Stimulated activated CD8-positive, alpha-beta memory T cell treated with anti-CD3 and anti-CD28 coated beads, Interleukin-4, amount 100 ng/mL, for 48 hours (primary cell): ENCODE measurements at regions not wholly inside any gene's neighbourhood (a gene's known extent, or its start where the extent isn't known, plus 50 kb on each side); places are given as distances from the start of the nearest gene placed in this dataset.
A peak's percentile ranks its signal among the peaks of the same experiment; 100 is the strongest.
"Not testable (repeated sequence)": the region's sequence is repeated elsewhere in the genome, so short reads cannot be mapped to it uniquely, and the experiment has no call there.

Experiments
- DNase-seq: peaks from one replicate; pipeline ENCODE4 v3.0.0-alpha.2; 2020

DNA sequence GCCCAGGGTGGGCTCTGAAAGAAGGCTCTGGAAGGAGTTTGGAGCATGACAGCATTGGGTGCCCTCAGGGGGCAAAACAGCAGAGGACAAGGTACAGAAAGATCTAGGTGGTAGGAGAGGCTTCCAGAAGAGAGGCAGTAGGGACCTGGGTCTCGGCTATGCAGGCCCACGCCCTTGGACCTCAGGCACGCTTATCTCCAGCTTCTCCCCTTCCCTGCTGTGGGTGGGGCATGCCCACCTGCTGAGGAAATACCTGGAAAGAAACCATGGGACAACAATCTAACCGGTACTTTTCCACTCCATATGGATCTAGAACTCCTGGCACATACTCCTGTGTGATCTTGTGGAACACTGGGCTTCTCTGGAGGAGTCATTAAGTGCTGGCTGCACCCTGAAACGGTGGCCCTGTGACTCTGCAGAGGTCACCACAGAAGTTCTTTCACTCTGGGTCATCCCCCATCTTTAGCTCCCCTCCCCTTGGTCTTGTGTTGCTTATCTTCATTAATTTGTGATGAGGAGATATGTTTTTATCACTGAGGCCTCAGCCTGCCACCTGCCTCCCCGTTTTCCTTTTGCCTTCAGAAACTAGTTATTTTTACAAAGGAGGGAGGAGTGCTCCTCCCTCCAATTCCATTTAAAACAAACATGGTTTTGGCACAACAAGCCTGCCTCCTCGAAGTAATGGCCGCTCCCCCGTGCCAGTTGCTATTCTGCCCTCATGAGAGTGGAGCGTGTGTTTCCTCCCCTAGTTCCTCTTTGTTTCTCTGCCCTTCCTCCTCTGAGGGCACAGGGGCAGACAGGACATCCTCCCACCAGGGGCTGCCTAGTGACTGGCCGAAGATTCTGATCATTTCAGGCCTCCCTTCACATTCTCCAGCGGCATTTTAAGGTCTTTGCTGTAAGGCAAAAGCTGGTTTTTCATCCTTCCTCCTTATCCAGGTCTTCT, 78.0 kb upstream of the ATP5PO start:
- DNase-seq, result no peak

DNA sequence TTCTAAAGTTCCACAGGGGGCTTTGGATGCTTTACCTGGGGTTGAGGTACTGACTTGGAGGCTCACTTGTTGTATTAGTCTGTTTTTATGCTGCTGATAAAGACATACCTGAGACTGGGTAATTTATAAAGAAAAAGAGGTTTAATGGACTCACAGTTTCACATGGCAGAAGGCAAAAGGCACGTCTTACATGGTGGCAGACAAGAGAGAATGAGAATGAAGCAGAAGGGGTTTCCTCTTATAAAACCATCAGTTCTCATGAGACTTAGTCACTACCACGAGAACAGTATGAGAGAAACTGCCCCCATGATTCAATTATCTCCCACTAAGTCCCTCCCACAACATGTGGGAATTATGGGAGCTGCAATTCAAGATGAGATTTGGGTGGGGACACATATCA, 76.8 kb upstream of the ATP5PO start:
- not testable (repeated sequence) for DNase-seq

DNA sequence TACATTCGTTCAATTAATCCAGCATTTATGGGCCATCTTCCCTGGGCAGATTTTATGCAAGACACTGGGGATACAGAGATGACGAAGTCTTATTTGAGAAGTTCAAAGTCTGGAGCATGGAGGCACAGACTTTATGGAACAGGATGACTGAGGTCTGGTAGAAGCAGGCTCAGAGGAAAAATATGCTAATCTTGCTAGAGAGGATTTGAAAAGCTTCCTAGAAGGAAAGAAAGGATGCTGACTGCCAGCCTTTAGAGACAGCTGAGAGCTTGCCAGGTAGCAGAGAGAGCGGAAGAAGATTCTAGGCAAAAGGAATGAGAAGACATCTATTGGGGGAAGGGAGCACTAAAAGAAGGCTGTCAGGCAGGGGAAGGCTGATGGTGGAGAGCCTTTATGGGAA, 75.5 kb upstream of the ATP5PO start:
- no peak for DNase-seq

DNA sequence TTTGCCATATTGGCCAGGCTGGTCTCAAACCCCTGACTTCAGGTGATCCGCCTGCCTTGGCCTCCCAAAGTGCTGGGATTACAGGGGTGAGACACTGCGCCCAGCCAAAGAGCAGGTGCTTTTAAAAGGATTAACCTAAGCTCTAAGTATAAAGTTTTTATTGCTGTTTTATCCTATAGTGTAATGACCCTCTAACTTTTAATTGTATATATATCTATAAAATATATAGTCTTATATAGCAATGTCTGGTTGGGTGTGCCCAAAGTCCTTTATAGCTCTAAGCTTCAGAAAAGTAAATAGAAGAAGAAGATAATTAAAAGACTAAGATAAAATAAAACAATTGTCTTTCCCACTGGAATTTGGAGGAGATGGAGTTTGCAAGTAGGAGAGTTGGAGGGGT, 73.8 kb upstream of the ATP5PO start:
- no peak for DNase-seq

- no peak for DNase-seq
Measured at GRCh38 chr21:33988237-33989017, 72.8 kb upstream of the ATP5PO start.

DNA sequence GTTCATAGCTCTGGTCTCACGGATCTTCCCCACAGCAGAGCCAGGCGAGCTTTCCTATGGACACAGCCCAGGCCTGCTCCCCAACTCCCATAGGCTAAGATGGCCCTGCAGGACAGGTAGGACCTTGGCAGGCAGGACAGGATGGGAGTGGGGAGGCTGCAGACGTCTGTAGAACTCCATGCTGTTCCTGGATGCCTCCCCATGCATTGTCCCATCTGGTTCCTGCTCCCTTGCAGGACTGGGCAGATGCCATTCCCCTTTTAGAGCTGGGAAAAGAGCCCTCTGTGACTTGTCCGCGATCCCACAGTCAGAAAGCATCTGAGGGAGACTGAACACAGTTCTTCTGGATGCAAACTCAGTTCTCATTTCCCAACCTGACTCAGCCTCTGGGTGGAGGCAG, 71.9 kb upstream of the ATP5PO start:
- no peak for DNase-seq

DNA sequence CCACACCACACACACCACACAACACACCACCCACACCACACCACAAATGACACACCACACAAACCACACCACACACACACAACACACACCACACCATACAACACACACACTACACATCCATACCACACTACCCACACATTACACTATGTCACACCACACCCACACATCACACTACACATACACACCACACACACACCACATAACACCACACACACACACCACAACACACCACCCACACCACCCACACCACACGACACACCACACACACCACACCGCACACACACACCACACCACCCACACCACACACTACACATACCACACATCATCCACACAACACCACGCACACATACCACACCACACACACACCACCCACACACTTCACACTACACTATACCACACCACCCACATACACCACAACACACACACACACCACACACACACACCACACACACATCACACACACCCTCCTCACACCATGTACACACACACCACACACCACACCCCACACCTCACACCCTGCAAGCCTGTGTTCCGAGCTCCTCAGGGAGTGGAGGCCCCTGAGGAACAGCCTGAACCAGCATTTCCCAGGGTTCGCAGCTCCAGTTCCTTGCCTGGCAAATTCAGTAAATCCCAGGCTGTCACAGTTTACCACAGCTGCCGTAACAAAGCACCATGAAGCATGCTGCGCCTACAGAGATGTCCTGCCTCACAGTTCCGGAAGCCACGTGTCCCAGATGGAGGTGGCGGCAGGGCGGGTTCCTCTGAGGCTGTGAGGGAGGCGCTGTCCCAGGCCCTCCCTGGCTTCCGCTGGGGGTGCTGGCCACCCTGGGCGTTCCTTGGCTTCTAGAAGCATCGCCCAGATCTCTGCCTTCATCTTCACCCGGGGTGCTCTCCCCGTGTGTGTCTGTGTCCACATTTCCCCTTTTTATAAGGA, 69.8 kb upstream of the ATP5PO start:
- peak; percentile 43 for DNase-seq

- DNase-seq, result no peak
Measured at GRCh38 chr21:33984021-33984481, 68.4 kb upstream of the ATP5PO start.

DNA sequence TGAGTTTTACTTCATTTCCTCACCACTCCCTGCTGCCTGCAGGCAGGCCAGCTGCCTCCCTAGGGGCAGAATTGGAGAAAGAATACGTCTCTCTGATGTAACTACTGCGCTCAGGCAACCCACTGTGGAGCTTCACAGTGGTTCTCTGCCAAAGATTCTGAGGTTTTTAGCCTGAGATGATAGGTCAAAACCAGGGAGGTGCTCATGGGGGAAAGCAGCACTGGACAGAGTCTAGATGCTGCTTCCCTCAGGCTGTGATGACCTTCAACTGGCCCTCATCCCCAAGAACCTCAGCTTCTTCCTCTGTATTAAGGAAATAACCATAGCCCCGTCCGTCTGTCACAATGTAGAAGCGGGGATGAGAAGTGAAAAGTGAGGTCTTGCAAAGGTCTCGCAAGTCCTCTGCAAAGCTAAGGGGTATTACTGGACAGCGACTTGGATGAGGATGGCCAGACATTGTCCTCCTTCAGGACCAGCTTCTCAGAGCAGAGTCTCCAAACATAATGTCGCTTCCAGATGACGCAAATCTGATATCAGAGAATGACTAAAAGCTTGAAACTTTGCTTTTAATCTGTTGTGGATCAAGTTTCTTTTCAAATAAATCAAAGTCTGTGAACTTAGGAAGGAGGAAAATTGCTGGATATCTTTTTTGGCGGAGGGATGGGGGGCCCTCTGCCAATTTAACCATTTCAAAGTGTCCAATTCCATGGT, 65.9 kb upstream of the ATP5PO start:
- peak; percentile 19 for DNase-seq

DNA sequence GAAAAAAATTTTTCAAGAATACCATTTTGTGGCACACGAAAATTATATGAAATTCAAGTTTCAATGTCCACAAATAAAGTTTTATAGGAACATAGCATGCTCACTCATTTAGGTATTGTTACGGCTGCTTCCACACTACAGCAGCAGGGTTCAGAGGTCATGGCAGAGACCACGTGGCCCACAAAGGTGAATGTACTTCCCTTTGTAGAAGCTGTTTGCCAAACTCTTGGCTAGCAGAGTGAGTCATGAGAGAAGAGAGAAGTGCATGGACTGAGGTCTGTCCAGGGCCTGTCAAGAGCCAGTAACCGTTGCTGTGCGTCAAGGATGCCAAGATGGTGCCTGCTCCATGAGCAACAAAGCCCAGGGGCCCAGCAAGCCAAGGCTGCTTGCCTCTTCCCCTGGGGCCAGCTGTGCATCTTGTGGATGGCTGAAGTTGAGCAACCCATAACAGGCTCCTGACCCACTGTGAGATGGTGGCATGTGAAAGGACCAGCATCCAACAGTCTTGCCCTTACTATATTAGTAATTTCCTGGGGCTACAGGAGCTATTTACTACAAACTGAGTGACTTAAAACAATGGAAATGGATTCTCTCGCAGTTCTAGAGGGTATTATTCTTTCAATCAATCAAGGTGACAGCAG, 64.8 kb upstream of the ATP5PO start:
- DNase-seq, result peak; percentile 29

GRCh38 chr21:33978585-33978984, 63.0 kb upstream of the ATP5PO start:
- DNase-seq, result no peak

DNA sequence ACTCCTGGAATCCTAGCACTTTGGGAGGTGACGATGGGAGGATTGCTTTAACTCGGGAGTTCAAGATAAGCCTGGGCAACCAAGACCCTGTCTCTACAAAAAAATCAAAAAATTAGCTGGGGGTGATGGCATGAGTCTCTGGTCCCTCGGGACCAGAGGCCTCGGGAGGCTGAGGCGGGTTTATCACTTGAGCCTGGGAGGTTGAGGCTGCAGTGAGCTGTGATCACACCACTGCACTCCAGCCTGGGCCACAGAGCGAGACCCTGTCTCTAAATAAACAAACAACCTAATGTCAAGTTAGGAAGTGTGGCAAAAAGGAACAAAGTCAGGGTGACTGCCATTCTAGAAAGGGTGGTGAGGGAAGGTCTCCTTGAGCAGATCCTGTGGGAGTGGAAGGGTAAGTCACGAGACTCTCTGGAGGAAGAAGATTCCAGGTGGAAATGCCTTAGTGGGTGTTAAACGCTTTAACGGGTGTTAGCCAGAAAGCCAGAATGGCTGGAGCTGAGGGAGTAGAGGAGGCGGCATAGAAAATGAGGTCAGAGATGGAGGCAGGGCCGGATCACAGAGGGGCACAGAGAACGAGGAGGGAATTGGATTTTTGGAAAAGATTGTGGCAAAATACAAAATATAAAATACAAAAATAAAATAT, 62.2 kb upstream of the ATP5PO start:
- DNase-seq, result no peak

DNA sequence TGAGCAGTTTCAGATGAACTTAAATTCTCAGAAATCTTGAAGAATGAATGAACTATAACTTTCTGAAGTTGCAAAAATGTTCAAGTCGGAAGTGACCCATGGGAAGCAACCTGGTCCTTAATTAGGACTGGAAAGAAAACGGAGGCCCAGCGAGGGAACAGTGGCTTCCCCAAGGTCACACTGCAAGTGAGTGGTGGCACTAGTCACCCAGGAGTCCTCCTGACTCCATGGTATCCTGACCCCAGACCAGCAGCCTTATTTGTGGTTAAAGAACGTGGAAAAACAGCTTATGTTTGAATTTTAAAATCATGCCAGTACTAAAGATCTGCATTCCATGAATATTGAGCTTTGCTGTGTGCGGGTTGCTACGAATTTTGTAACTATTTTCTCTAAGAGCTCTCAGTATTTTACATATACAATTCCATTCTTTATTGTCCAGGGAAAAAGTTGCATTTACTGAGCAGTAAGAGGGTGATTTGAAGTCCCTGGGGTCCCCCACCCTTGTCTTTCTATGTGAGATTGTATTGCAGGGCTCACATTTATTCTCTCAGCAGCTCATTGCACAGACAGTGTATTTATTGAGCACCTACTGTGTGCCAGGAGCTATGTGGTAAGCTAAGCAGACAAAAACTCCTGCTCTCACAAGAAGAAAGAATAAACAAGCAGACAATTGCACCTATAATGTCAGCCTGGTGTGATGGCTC, 61.6 kb upstream of the ATP5PO start:
- DNase-seq, result no peak

DNA sequence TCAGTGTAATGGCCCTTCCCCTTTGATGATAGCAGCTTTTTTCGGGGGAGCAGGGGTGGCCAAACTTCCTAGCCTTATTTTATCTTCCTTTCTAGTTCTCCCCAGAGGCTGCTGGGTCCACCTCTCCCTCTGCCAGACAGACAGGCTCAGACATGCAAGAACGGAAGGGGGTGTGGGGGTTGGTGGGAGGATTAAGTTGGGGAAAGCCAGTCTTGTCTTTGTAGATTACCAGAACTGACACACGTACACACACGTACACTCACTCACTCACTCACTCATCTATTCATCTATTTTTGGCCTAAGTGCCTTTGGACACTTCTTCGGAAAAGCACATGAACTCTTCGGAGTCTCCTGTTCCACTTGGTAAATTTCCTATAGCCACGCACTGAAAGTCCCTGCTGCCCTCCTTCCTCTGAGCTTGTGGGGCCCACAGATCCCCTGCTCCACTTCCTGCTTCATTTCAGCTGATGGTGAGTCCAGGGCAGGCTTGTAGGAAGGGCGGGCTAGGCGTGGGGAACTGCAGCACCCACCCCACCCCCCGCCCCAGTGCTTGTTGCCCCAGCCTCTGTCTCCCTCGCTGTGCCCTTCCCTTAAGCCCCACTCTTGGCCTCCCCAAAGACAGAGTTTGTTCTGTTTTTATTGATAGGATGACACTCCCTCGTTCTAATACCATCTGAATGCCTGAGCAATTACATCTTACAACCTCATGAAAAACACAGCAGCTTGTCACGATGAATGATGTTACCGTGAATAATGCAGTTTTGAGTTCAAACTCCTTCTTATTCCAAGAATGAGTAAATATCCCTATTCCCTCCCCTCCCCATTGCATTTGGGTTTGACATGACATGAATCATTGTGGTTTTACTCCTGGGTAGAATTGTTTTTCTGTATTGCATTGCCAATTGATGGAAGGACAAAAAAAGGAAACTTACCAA, 60.7 kb upstream of the ATP5PO start:
- peak; percentile 71 for DNase-seq

GRCh38 chr21:33975548-33976081, 60.0 kb upstream of the ATP5PO start:
- peak; percentile 82 for DNase-seq

- no peak for DNase-seq
Measured at GRCh38 chr21:33974513-33975468, 59.2 kb upstream of the ATP5PO start.

DNA sequence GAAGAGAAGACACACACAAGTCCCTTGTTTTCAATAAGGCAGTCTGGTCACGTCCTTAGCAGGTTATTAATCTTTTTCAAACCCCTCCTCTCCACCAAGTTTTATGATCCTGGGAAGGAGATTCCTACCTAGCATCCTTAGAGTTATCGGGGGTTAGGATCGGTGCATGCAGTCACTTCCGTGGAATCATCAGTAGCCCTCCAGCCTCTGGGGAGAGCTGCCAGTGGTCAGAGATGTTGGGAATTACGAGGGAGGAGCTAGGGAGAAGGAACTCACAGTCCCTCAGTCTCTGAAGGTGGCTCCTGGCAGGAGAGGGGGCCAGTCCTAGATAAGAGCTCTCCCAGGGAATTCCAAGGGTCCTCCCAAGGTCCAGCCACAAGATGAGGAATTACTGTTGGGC, 57.7 kb upstream of the ATP5PO start:
- DNase-seq, result no peak

DNA sequence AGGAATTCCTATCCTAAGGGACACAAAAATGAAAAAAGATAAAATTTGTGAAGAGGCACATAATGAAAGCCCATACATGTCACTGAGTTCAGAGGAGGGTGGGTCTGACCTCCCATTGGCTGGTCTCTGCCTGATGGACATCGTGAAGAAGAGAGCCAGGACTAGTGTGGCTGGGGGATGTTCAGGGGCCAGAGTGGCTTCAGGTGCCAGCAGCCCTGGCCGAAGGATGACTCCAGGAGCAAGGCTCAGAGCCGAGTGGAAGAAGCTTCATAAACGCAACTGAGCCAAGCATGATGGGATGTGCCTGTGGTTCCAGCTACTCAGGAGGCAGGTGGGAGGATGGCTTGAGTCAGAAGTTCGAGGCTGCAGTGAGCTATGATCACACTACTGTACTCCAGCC, 56.9 kb upstream of the ATP5PO start:
- DNase-seq, result no peak
